HG03135 (cell line): ENCODE measurements at regions not wholly inside any gene's neighbourhood (a gene's known extent, or its start where the extent isn't known, plus 50 kb on each side); places are given as distances from the start of the nearest gene placed in this dataset.

Experiments used
- ATAC-seq: cut with Tn5 transposase; IDR thresholded peaks from one replicate; pipeline ENCODE4 v1.9.1; 2021; ENCODE audit warnings: mild to moderate bottlenecking, moderate library complexity; ENCODE audit not compliant: unreplicated experiment

- ATAC-seq, result no peak
Measured at GRCh38 chr3:59451800-59452746, 402.2 kb upstream of the CFAP20DC start.

GRCh38 chr3:59450946-59451763 is 401.3 kb upstream of the CFAP20DC start:
- ATAC-seq, result peak; percentile 96

- ATAC-seq, result no peak
Measured at GRCh38 chr3:59450437-59450836, 400.6 kb upstream of the CFAP20DC start.

GRCh38 chr3:59446775-59447465 is 397.1 kb upstream of the CFAP20DC start:
- ATAC-seq, result no peak

- ATAC-seq, result no peak
Measured at GRCh38 chr3:59444676-59445075, 394.9 kb upstream of the CFAP20DC start.

GRCh38 chr3:59444294-59444671 is 394.5 kb upstream of the CFAP20DC start:
- no peak for ATAC-seq

- no peak for ATAC-seq
Measured at GRCh38 chr3:59443618-59444293, 393.9 kb upstream of the CFAP20DC start.

GRCh38 chr3:59442046-59442445 is 392.2 kb upstream of the CFAP20DC start:
- no peak for ATAC-seq

GRCh38 chr3:59440285-59441028 is 390.6 kb upstream of the CFAP20DC start:
- no peak for ATAC-seq

- ATAC-seq, result no peak
Measured at GRCh38 chr3:59438492-59438891, 388.7 kb upstream of the CFAP20DC start.

GRCh38 chr3:59436164-59436958 is 386.5 kb upstream of the CFAP20DC start:
- ATAC-seq, result no peak

GRCh38 chr3:59433546-59433945 is 383.7 kb upstream of the CFAP20DC start:
- ATAC-seq, result no peak

- no peak for ATAC-seq
Measured at GRCh38 chr3:59432665-59433064, 382.8 kb upstream of the CFAP20DC start.

- ATAC-seq, result no peak
Measured at GRCh38 chr3:59430341-59430740, 380.5 kb upstream of the CFAP20DC start.

- ATAC-seq, result no peak
Measured at GRCh38 chr3:59429198-59429597, 379.4 kb upstream of the CFAP20DC start.

GRCh38 chr3:59426821-59427565 is 377.2 kb upstream of the CFAP20DC start:
- no peak for ATAC-seq

- no peak for ATAC-seq
Measured at GRCh38 chr3:59425942-59426341, 376.1 kb upstream of the CFAP20DC start.

- ATAC-seq, result no peak
Measured at GRCh38 chr3:59425371-59425770, 375.5 kb upstream of the CFAP20DC start.
